HUES64 (cell line): ENCODE measurements at regions not wholly inside any gene's neighbourhood (a gene's known extent, or its start where the extent isn't known, plus 50 kb on each side); places are given as distances from the start of the nearest gene placed in this dataset.
"Not testable (repeated sequence)": the region's sequence is repeated elsewhere in the genome, so short reads cannot be mapped to it uniquely, and the experiment has no call there.

Source experiments
- H3K27ac ChIP-seq: 2 replicates; pipeline ENCODE4 v1.7.0; 2013; ENCODE audit warnings: low read depth, low read length, inconsistent platforms
- H3K27me3 ChIP-seq: 2 replicates; pipeline ENCODE4 v1.6.1; 2013; ENCODE audit warnings: mild to moderate bottlenecking, low read length; ENCODE audit not compliant: insufficient read depth
- H3K36me3 ChIP-seq: 2 replicates; pipeline ENCODE4 v1.6.1; 2013; ENCODE audit warnings: mild to moderate bottlenecking, low read length; ENCODE audit not compliant: insufficient read depth
- H3K4me1 ChIP-seq: 2 replicates; pipeline ENCODE4 v1.6.1; 2013; ENCODE audit warnings: mild to moderate bottlenecking, low read length, moderate library complexity; ENCODE audit not compliant: insufficient read depth
- H3K4me3 ChIP-seq: 2 replicates; pipeline ENCODE4 v1.5.1; 2013; ENCODE audit warnings: mild to moderate bottlenecking, low read length, moderate library complexity
- H3K9ac ChIP-seq: 2 replicates; pipeline ENCODE4 v1.6.1; 2013; ENCODE audit warnings: mild to moderate bottlenecking, low read depth, low read length
- H3K9me3 ChIP-seq: 2 replicates; pipeline ENCODE4 v1.6.1; 2013; ENCODE audit warnings: low read depth, low read length; ENCODE audit not compliant: insufficient read depth
- WGBS: fragments of 150-250, 120-280 bp; methylation state at CpG from one replicate; pipeline ENCODE4 v1.1.7; 2013; ENCODE audit warnings: missing lambda C conversion rate; 5-methylcytosine and 5-hydroxymethylcytosine counted together

GRCh38 chr16:64693946-64694345, 427.9 kb downstream of the CDH11 start:
- no peak overlapping the region for H3K9ac ChIP-seq
- no peaks in the 10 kb centered on the region for H3K4me1 ChIP-seq
- WGBS = 94% methylated on average over 2 of the region's 3 CpGs
- H3K27ac ChIP-seq = no peak overlapping the region
- H3K4me3 ChIP-seq = no peak overlapping the region
- no peaks in the 10 kb centered on the region for H3K36me3 ChIP-seq
- no peaks in the 10 kb centered on the region for H3K9me3 ChIP-seq
- H3K27me3 ChIP-seq = no peaks in the 10 kb centered on the region

- Histone ChIP-seq H3K9me3 (no peaks in the 10 kb centered on the region), H3K27ac (no peak overlapping the region), H3K27me3 (no peaks in the 10 kb centered on the region), H3K4me3 (no peak overlapping the region), H3K36me3 (no peaks in the 10 kb centered on the region), H3K9ac (no peak overlapping the region), H3K4me1 (no peaks in the 10 kb centered on the region)
- WGBS = 97% methylated on average over 4 of the region's 4 CpGs
These were observed 434.1 kb downstream of the CDH11 start for GRCh38 chr16:64687786-64688185.

GRCh38 chr16:64687123-64687522, 434.7 kb downstream of the CDH11 start:
- Histone ChIP-seq H3K4me1 (no peaks in the 10 kb centered on the region), H3K36me3 (no peaks in the 10 kb centered on the region), H3K9me3 (no peaks in the 10 kb centered on the region), H3K4me3 (no peak overlapping the region), H3K27ac (no peak overlapping the region), H3K27me3 (no peaks in the 10 kb centered on the region), H3K9ac (no peak overlapping the region)
- no CpG with 5 or more reads among the region's 2 CpGs for WGBS

- Histone ChIP-seq H3K9ac (no peak overlapping the region), H3K9me3 (no peaks in the 10 kb centered on the region), H3K4me3 (no peak overlapping the region), H3K27me3 (no peaks in the 10 kb centered on the region), H3K27ac (no peak overlapping the region), H3K36me3 (no peaks in the 10 kb centered on the region), H3K4me1 (no peaks in the 10 kb centered on the region)
- WGBS = 95% methylated on average over 3 of the region's 4 CpGs
These were observed 441.7 kb downstream of the CDH11 start for GRCh38 chr16:64679976-64680690.

GRCh38 chr16:64669573-64669972, 452.3 kb downstream of the CDH11 start:
- Histone ChIP-seq H3K27me3 (no peaks in the 10 kb centered on the region), H3K27ac (no peak overlapping the region), H3K4me1 (no peaks in the 10 kb centered on the region), H3K9me3 (no peaks in the 10 kb centered on the region), H3K36me3 (no peaks in the 10 kb centered on the region), H3K4me3 (no peak overlapping the region), H3K9ac (no peak overlapping the region)
- 95% methylated on average over 8 of the region's 8 CpGs for WGBS

- Histone ChIP-seq H3K36me3 (no peaks in the 10 kb centered on the region), H3K4me3 (no peak overlapping the region), H3K9me3 (no peaks in the 10 kb centered on the region), H3K27me3 (no peaks in the 10 kb centered on the region), H3K4me1 (no peaks in the 10 kb centered on the region), H3K9ac (no peak overlapping the region), H3K27ac (no peak overlapping the region)
- 94% methylated on average over 2 of the region's 3 CpGs for WGBS
These were observed 454.5 kb downstream of the CDH11 start for GRCh38 chr16:64667334-64667877.

- H3K4me3 ChIP-seq, H3K9me3 ChIP-seq, H3K9ac ChIP-seq, H3K36me3 ChIP-seq, H3K27me3 ChIP-seq, H3K27ac ChIP-seq, H3K4me1 ChIP-seq: not testable (repeated sequence)
These were observed 459.6 kb downstream of the CDH11 start for GRCh38 chr16:64662312-64662711.

GRCh38 chr16:64659866-64660265, 462.0 kb downstream of the CDH11 start:
- no peaks in the 10 kb centered on the region for H3K9me3 ChIP-seq
- WGBS = 80% methylated on average over 1 of the region's 1 CpG

GRCh38 chr16:64657316-64658011, 464.4 kb downstream of the CDH11 start:
- H3K4me3 ChIP-seq = no peak overlapping the region
- no peaks in the 10 kb centered on the region for H3K36me3 ChIP-seq
- no peaks in the 10 kb centered on the region for H3K9me3 ChIP-seq
- no peak overlapping the region for H3K9ac ChIP-seq
- H3K27me3 ChIP-seq = no peaks in the 10 kb centered on the region
- no peak overlapping the region for H3K27ac ChIP-seq
- WGBS = 84% methylated on average over 2 of the region's 3 CpGs
- no peaks in the 10 kb centered on the region for H3K4me1 ChIP-seq

More at GRCh38 chr16:64659866-64660265, 462.0 kb downstream of the CDH11 start:
- Histone ChIP-seq H3K4me3 (no peak overlapping the region), H3K4me1 (no peaks in the 10 kb centered on the region), H3K36me3 (no peaks in the 10 kb centered on the region), H3K27ac (no peak overlapping the region), H3K9ac (no peak overlapping the region), H3K27me3 (no peaks in the 10 kb centered on the region)

GRCh38 chr16:64656471-64656870, 465.4 kb downstream of the CDH11 start:
- 93% methylated on average over 4 of the region's 4 CpGs for WGBS
- no peaks in the 10 kb centered on the region for H3K27me3 ChIP-seq

GRCh38 chr16:64654178-64654577, 467.7 kb downstream of the CDH11 start:
- H3K9ac ChIP-seq = no peak overlapping the region
- no peak overlapping the region for H3K4me3 ChIP-seq
- peaks cover 5% of the 10 kb centered on the region; the same call in 1 of the 2 replicates for H3K9me3 ChIP-seq
- no peaks in the 10 kb centered on the region for H3K36me3 ChIP-seq
- H3K4me1 ChIP-seq = no peaks in the 10 kb centered on the region
- no peaks in the 10 kb centered on the region for H3K27me3 ChIP-seq
- H3K27ac ChIP-seq = no peak overlapping the region

More at GRCh38 chr16:64656471-64656870, 465.4 kb downstream of the CDH11 start:
- no peak overlapping the region for H3K9ac ChIP-seq
- no peak overlapping the region for H3K27ac ChIP-seq
- no peaks in the 10 kb centered on the region for H3K9me3 ChIP-seq
- no peaks in the 10 kb centered on the region for H3K36me3 ChIP-seq
- H3K4me3 ChIP-seq = no peak overlapping the region
- no peaks in the 10 kb centered on the region for H3K4me1 ChIP-seq
